IMR-90 (cell line): ENCODE measurements at regions not wholly inside any gene's neighbourhood (a gene's known extent, or its start where the extent isn't known, plus 50 kb on each side); places are given as distances from the start of the nearest gene placed in this dataset.

Experiments
- ATAC-seq: fragments of 200-7000 bp; cut with Tn5 transposase; 2 replicates; pipeline ENCODE4 v1.9.1; 2020; ENCODE audit warnings: low read depth, mild to moderate bottlenecking, moderate library complexity
- BruUV-seq: library from RNA; stranded (reverse); fragments of 400-500 nt; replicated peaks from 2 replicates; lab custom pipeline; 2021; lab: Mats Ljungman, UMichigan
- CTCF ChIA-PET: fragments of 300-600 bp; formaldehyde crosslinking; extraction: SDS; loops from one replicate; lab custom pipeline; 2021; ENCODE audit warnings: antibody characterized with exemption; lab: Yijun Ruan, JAX
- POLR2A ChIA-PET: fragments of 300-600 bp; sonication (Branson Sonifier 250); formaldehyde crosslinking; loops from one replicate; lab custom pipeline; 2022; ENCODE audit warnings: antibody characterized with exemption; ENCODE audit not compliant: unreplicated experiment; lab: Charles Lee
- DNase-seq: peaks from one replicate; pipeline ENCODE4 v3.0.0; 2013
- H2AFZ ChIP-seq: replicated peaks from 2 replicates; pipeline ENCODE3; 2013; ENCODE audit warnings: low read length, mild to moderate bottlenecking; ENCODE audit not compliant: poor library complexity
- H2AK5ac ChIP-seq: 2 replicates; pipeline ENCODE4 v1.6.1; 2013; ENCODE audit warnings: low read depth, low read length, inconsistent platforms
- H2AK9ac ChIP-seq: replicated peaks from 2 replicates; pipeline ENCODE3; 2013; ENCODE audit warnings: mild to moderate bottlenecking, low read depth, low read length, moderate library complexity; ENCODE audit not compliant: poor library complexity
- H2BK120ac ChIP-seq: 2 replicates; pipeline ENCODE4 v1.6.1; 2013; ENCODE audit warnings: low read depth, low read length, inconsistent platforms
- H2BK15ac ChIP-seq: 3 replicates; pipeline ENCODE4 v1.6.1; 2013; ENCODE audit warnings: low read depth, low read length, inconsistent platforms
- H2BK20ac ChIP-seq: 2 replicates; pipeline ENCODE4 v1.6.1; 2013; ENCODE audit warnings: low read depth, mild to moderate bottlenecking, inconsistent platforms, low read length, moderate library complexity
- H2BK5ac ChIP-seq: 2 replicates; pipeline ENCODE4 v1.6.1; 2013; ENCODE audit warnings: mild to moderate bottlenecking, low read depth, low read length, inconsistent platforms; ENCODE audit not compliant: poor library complexity, severe bottlenecking
- H3K14ac ChIP-seq: replicated peaks from 2 replicates; pipeline ENCODE4 v1.6.1; 2013; ENCODE audit warnings: low read depth, low read length, inconsistent platforms
- H3K18ac ChIP-seq: 2 replicates; pipeline ENCODE4 v1.6.1; 2013; ENCODE audit warnings: low read depth, low read length, control low read depth
- H3K23ac ChIP-seq: 2 replicates; pipeline ENCODE4 v1.6.1; 2013; ENCODE audit warnings: low read depth, low read length, inconsistent platforms
- H3K27ac ChIP-seq: 2 replicates; pipeline ENCODE4 v1.5.1; 2013; ENCODE audit warnings: mild to moderate bottlenecking, control low read depth, low read length; ENCODE audit not compliant: insufficient read depth
- H3K27me3 ChIP-seq: 2 replicates; pipeline ENCODE4 v1.6.1; 2013; ENCODE audit warnings: low read length; ENCODE audit not compliant: control insufficient read depth, insufficient read depth
- H3K36me3 ChIP-seq: 2 replicates; pipeline ENCODE4 v1.6.1; 2013; ENCODE audit warnings: low read length, mixed read lengths; ENCODE audit not compliant: control insufficient read depth, insufficient read depth
- H3K4ac ChIP-seq: 2 replicates; pipeline ENCODE4 v1.6.1; 2013; ENCODE audit warnings: low read depth, low read length, inconsistent platforms
- H3K4me1 ChIP-seq: 2 replicates; pipeline ENCODE4 v1.6.1; 2013; ENCODE audit warnings: low read length, mixed read lengths; ENCODE audit not compliant: control insufficient read depth, insufficient read depth
- H3K4me2 ChIP-seq: 2 replicates; pipeline ENCODE4 v1.6.1; 2013; ENCODE audit warnings: low read depth, mild to moderate bottlenecking, control low read depth, low read length, moderate library complexity
- H3K4me3 ChIP-seq: 2 replicates; pipeline ENCODE4 v1.5.1; 2013; ENCODE audit warnings: low read depth, mild to moderate bottlenecking, control low read depth, low read length, moderate library complexity; ENCODE audit not compliant: insufficient read depth
- H3K56ac ChIP-seq: 2 replicates; pipeline ENCODE4 v1.6.1; 2013; ENCODE audit warnings: low read length, inconsistent platforms; ENCODE audit not compliant: insufficient read depth; ENCODE audit errors: extremely low read depth
- H3K79me1 ChIP-seq, 2 experiments: 2 replicates each; pipeline ENCODE4 v1.6.1; 2013; ENCODE audit warnings: low read length in 2 of 2, inconsistent platforms in 1 of 2, low read depth in 1 of 2
- H3K9ac ChIP-seq: 2 replicates; pipeline ENCODE4 v1.6.1; 2013; ENCODE audit warnings: low read depth, low read length, control low read depth
- H3K9me1 ChIP-seq: 2 replicates; pipeline ENCODE4 v1.6.1; 2013; ENCODE audit warnings: low read length, inconsistent platforms; ENCODE audit not compliant: insufficient read depth
- H3K9me3 ChIP-seq: 2 replicates; pipeline ENCODE4 v1.6.1; 2013; ENCODE audit warnings: low read length; ENCODE audit not compliant: control insufficient read depth, insufficient read depth
- H4K20me1 ChIP-seq: 2 replicates; pipeline ENCODE4 v1.6.1; 2013; ENCODE audit warnings: low read length, inconsistent platforms; ENCODE audit not compliant: insufficient read depth
- H4K5ac ChIP-seq: 2 replicates; pipeline ENCODE4 v1.6.1; 2013; ENCODE audit warnings: mild to moderate bottlenecking, low read depth, low read length, control low read depth
- H4K8ac ChIP-seq, 2 experiments: 2 replicates each; pipeline ENCODE4 v1.6.1; 2013; ENCODE audit warnings: low read depth in 2 of 2, low read length in 2 of 2, control low read depth in 1 of 2, inconsistent platforms in 1 of 2
- H4K91ac ChIP-seq: 2 replicates; pipeline ENCODE4 v1.6.1; 2013; ENCODE audit warnings: low read depth, low read length, inconsistent platforms; ENCODE audit not compliant: insufficient read depth
- BHLHE40 ChIP-seq: fragments of 150-350 bp; IDR thresholded peaks from 2 replicates; pipeline ENCODE4 v1.6.1; 2016; ENCODE audit warnings: mild to moderate bottlenecking, low read depth, low read length
- CEBPB ChIP-seq: IDR thresholded peaks from 2 replicates; pipeline ENCODE4 v1.6.1; 2012; ENCODE audit warnings: low read depth, low read length, improper control_type of control experiment
- CHD1 ChIP-seq: IDR thresholded peaks from 2 replicates; pipeline ENCODE4 v1.6.1; 2012; ENCODE audit warnings: low read depth, low read length, improper control_type of control experiment
- CTCF ChIP-seq: conservative IDR thresholded peaks from 2 replicates; pipeline ENCODE4 v1.5.1; 2012; ENCODE audit warnings: mild to moderate bottlenecking, low read depth, low read length, improper control_type of control experiment
- FOS ChIP-seq: fragments of 150-350 bp; IDR thresholded peaks from 2 replicates; pipeline ENCODE4 v1.6.1; 2016; ENCODE audit warnings: low read depth, low read length
- MAFK ChIP-seq: IDR thresholded peaks from 2 replicates; pipeline ENCODE4 v1.6.1; 2012; ENCODE audit warnings: low read depth, low read length, improper control_type of control experiment
- MAZ ChIP-seq: IDR thresholded peaks from 2 replicates; pipeline ENCODE4 v1.6.1; 2012; ENCODE audit warnings: low read depth, mild to moderate bottlenecking, low read length, improper control_type of control experiment, moderate library complexity, borderline replicate concordance
- MXI1 ChIP-seq: IDR thresholded peaks from 2 replicates; pipeline ENCODE4 v1.6.1; 2012; ENCODE audit warnings: low read depth, mild to moderate bottlenecking, low read length, moderate library complexity, borderline replicate concordance
- NFE2L2 ChIP-seq: fragments of 150-350 bp; IDR thresholded peaks from 2 replicates; pipeline ENCODE4 v1.6.1; 2016; ENCODE audit warnings: low read depth, mild to moderate bottlenecking, low read length
- POLR2A ChIP-seq: IDR thresholded peaks from 2 replicates; pipeline ENCODE4 v1.6.1; 2012; ENCODE audit warnings: mild to moderate bottlenecking, low read depth, low read length
- RAD21 ChIP-seq: IDR thresholded peaks from 2 replicates; pipeline ENCODE4 v1.6.1; 2012; ENCODE audit warnings: low read length, improper control_type of control experiment
- RCOR1 ChIP-seq: IDR thresholded peaks from 2 replicates; pipeline ENCODE4 v1.6.1; 2012; ENCODE audit warnings: mild to moderate bottlenecking, low read length, improper control_type of control experiment; ENCODE audit not compliant: insufficient replicate concordance
- RFX5 ChIP-seq: IDR thresholded peaks from 2 replicates; pipeline ENCODE4 v1.8.0; 2012; ENCODE audit warnings: low read depth, mild to moderate bottlenecking, low read length, moderate library complexity
- SMC3 ChIP-seq: fragments of 150-350 bp; IDR thresholded peaks from 2 replicates; pipeline ENCODE4 v1.6.1; 2016; ENCODE audit warnings: low read depth, mild to moderate bottlenecking, antibody characterized with exemption, low read length, moderate library complexity
- WGBS, 2 experiments: methylation state at CpG; one replicate each; pipeline versions ENCODE4 v1.1.5 to v1.1.7; 2013; ENCODE audit warnings: missing lambda C conversion rate in 2 of 2; ENCODE audit not compliant: insufficient read length in 1 of 2; ENCODE audit errors: extremely low coverage in 2 of 2; 5-methylcytosine and 5-hydroxymethylcytosine counted together
- dilution Hi-C: fragments of 300-500 bp; cut with HindIII; formaldehyde crosslinking; loops from one replicate; pipeline ENCODE4 v1.14.3; 2018; ENCODE audit warnings: low sequenced_read_pairs; ENCODE audit not compliant: unreplicated experiment
- in situ Hi-C: fragments of 300-500 bp; cut with MboI; formaldehyde crosslinking; loops from 3 replicates; pipeline ENCODE4 v1.14.3; 2019; ENCODE audit warnings: low sequenced_read_pairs, inconsistent platforms, mixed read lengths
- intact Hi-C: fragments of 100-400 bp; cut with micrococcal nuclease; formaldehyde crosslinking; loops from 2 replicates; pipeline ENCODE4 v1.10.0; 2022
- TF ChIP-seq, protein P1 (sequence below): fragments of 150-350 bp; IDR thresholded peaks from 2 replicates; pipeline ENCODE4 v1.6.1; 2016; ENCODE audit warnings: low read depth, mild to moderate bottlenecking, low read length, moderate library complexity, borderline replicate concordance
- TF ChIP-seq, protein P2 (sequence below): fragments of 150-350 bp; IDR thresholded peaks from 2 replicates; pipeline ENCODE4 v1.6.1; 2017; ENCODE audit warnings: mild to moderate bottlenecking, antibody characterized with exemption, low read length, low read depth

- DNase-seq (no peak), ATAC-seq (no peak)
- Histone ChIP-seq H3K79me1 (no peaks in the 10 kb centered on the region), H3K9me3 (peaks cover 11% of the 10 kb centered on the region), H2AK9ac (no peak overlapping the region), H4K5ac (no peak overlapping the region), H3K4me3 (no peak overlapping the region), H3K14ac (no peak overlapping the region), H3K4me1 (no peaks in the 10 kb centered on the region), H3K9me1 (no peaks in the 10 kb centered on the region), H3K4me2 (no peak overlapping the region), H2BK120ac (no peak overlapping the region), H3K23ac (no peak overlapping the region), H2AK5ac (no peak overlapping the region), H4K20me1 (no peaks in the 10 kb centered on the region), H2AFZ (no peak overlapping the region), H3K36me3 (no peaks in the 10 kb centered on the region), H3K56ac (no peak overlapping the region), H3K9ac (no peak overlapping the region), H4K91ac (no peak overlapping the region), H4K8ac (no peak overlapping the region), H2BK20ac (no peak overlapping the region), H3K4ac (no peak overlapping the region), H2BK15ac (no peak overlapping the region), H3K27ac (no peak overlapping the region), H3K27me3 (no peaks in the 10 kb centered on the region), H2BK5ac (no peak overlapping the region), H3K18ac (no peak overlapping the region)
- intact Hi-C loops, result no loop called here
- in situ Hi-C loops, result no loop called here
- no TSS peak for BruUV-seq
- WGBS, 2 experiments, result 80% methylated on average over 5 of the region's 5 CpGs; no CpG with 5 or more reads in 1 of the 2 experiments
- dilution Hi-C loops, result no loop called here
- ChIA-PET CTCF (no interaction called here), POLR2A (no interaction called here)
- TF ChIP-seq NFE2L2, result no peak
- no peak for TF ChIP-seq RFX5
- no peak for TF ChIP-seq RCOR1
- no peak for TF ChIP-seq SMC3
- no peak for TF ChIP-seq BHLHE40
- no peak for TF ChIP-seq MAZ
- TF ChIP-seq, protein P1, sequence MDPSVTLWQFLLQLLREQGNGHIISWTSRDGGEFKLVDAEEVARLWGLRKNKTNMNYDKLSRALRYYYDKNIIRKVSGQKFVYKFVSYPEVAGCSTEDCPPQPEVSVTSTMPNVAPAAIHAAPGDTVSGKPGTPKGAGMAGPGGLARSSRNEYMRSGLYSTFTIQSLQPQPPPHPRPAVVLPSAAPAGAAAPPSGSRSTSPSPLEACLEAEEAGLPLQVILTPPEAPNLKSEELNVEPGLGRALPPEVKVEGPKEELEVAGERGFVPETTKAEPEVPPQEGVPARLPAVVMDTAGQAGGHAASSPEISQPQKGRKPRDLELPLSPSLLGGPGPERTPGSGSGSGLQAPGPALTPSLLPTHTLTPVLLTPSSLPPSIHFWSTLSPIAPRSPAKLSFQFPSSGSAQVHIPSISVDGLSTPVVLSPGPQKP, result no peak
- TF ChIP-seq MAFK, result no peak
- no peak for TF ChIP-seq CHD1
- TF ChIP-seq, protein P2, sequence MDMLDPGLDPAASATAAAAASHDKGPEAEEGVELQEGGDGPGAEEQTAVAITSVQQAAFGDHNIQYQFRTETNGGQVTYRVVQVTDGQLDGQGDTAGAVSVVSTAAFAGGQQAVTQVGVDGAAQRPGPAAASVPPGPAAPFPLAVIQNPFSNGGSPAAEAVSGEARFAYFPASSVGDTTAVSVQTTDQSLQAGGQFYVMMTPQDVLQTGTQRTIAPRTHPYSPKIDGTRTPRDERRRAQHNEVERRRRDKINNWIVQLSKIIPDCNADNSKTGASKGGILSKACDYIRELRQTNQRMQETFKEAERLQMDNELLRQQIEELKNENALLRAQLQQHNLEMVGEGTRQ, result no peak
- no peak for TF ChIP-seq MXI1
- no peak for TF ChIP-seq POLR2A
- TF ChIP-seq CTCF, result no peak
- no peak for TF ChIP-seq FOS
- TF ChIP-seq CEBPB, result no peak
- TF ChIP-seq RAD21, result no peak
These were observed 740.3 kb upstream of the HS6ST1 start for GRCh38 chr2:129058981-129059380.
